ENCODE measurements at regions not wholly inside any gene's neighbourhood (a gene's known extent, or its start where the extent isn't known, plus 50 kb on each side); places are given as distances from the start of the nearest gene placed in this dataset.

DNA sequence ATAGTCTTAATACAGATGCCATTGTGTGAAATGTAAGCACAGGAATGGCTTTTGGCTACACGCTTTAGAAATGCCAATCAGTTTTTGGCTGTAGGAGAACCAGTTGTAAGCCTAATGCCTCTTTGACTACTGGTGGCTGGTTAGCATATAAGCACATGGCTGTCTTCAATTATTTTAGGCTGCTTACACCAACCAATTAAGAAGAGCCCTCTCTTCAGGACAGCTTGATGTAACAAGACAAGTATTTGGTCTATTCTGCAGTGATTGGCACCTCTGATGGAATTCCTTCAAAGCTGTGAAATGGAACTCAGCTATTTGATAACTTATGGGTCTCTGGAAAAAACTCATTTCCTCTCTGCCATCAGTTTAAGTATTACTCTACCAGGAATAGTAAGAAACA, 680.1 kb upstream of the FSHR start:
- 80 to 86% (median 85%) methylated on average over 1 of the region's 1 CpG for WGBS, 3 donors
- DNase-seq = no peak
- Histone ChIP-seq H3K27ac (no peak overlapping the region), H3K4me3 (no peak overlapping the region), H3K36me3 (no peaks in the 10 kb centered on the region), H3K27me3 (no peaks in the 10 kb centered on the region), H3K4me1 (ENCODE audit: insufficient read depth) (no peaks in the 10 kb centered on the region), H3K9me3 (no peaks in the 10 kb centered on the region)
- intact Hi-C loops (cut with DNase I) = no loop called here
- TF ChIP-seq EP300 (IDR thresholded peaks at IDR 0.05) (no peak), POLR2A (IDR thresholded peaks at IDR 0.05) (no peak)
- TF ChIP-seq, protein P1, sequence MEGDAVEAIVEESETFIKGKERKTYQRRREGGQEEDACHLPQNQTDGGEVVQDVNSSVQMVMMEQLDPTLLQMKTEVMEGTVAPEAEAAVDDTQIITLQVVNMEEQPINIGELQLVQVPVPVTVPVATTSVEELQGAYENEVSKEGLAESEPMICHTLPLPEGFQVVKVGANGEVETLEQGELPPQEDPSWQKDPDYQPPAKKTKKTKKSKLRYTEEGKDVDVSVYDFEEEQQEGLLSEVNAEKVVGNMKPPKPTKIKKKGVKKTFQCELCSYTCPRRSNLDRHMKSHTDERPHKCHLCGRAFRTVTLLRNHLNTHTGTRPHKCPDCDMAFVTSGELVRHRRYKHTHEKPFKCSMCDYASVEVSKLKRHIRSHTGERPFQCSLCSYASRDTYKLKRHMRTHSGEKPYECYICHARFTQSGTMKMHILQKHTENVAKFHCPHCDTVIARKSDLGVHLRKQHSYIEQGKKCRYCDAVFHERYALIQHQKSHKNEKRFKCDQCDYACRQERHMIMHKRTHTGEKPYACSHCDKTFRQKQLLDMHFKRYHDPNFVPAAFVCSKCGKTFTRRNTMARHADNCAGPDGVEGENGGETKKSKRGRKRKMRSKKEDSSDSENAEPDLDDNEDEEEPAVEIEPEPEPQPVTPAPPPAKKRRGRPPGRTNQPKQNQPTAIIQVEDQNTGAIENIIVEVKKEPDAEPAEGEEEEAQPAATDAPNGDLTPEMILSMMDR (IDR thresholded peaks at IDR 0.05) = no peak

DNA sequence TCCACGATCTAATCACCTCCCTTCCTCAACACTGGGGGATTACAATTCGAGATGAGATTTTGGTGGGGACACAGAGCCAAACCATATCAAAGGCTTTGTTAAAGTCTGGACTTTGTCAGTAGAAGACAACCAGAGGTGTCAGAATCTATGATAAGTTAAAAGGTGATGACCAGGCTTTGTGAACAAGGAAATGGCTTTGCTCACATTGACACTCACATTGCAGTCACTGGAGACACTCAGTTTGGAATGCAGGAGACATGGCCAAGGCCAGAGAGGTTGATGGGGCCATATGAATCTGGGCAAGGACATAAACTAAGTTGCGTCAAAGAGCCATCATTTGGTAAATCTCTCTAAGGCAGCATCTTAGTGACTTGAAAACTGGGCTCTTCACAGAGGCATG, 678.2 kb upstream of the FSHR start:
- intact Hi-C loops (cut with DNase I) = no loop called here
- Histone ChIP-seq H3K4me1 (ENCODE audit: insufficient read depth) (no peaks in the 10 kb centered on the region), H3K27ac (no peak overlapping the region), H3K4me3 (no peak overlapping the region), H3K36me3 (no peaks in the 10 kb centered on the region), H3K27me3 (no peaks in the 10 kb centered on the region), H3K9me3 (no peaks in the 10 kb centered on the region)
- WGBS, 3 donors = 70 to 78% (median 72%) methylated on average over 3 of the region's 3 CpGs
- TF ChIP-seq POLR2A (IDR thresholded peaks at IDR 0.05) (no peak), EP300 (IDR thresholded peaks at IDR 0.05) (no peak)
- TF ChIP-seq, protein P1 (IDR thresholded peaks at IDR 0.05) = no peak
- DNase-seq = no peak

DNA sequence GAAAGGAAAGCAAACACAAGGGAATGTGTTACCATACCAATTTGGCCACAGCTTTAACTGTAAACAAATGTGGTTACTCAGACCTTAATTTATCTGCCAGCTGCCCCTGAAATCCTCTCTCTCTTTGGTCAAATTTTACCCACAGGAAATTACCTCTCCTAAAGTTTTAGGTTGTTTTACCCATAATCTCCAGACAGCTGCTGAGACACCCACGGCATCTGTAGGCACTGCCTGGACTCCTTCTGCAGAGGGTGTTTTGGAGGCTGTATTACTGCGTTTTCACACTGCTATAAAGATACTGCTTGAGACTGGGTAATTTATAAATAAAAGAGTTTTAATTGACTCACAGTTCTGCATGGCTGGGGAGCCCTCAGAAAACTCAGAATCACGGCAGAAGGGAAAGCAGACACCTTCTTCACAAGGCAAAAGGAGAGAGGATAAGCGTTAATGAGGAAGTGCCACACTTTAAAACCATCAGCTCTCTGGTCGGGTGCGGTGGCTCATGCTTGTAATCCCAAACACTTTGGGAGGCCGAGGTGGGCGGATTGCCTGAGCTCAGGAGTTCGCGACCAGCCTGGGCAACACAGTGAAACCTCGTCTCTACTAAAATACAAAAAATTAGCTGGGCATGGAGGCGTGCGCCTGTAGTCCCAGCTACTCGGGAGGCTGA, 677.5 kb upstream of the FSHR start:
- no peaks in the 10 kb centered on the region for H3K36me3 ChIP-seq
- WGBS, 3 donors = 77 to 82% (median 80%) methylated on average over 14 of the region's 14 CpGs
- no peak overlapping the region for H3K4me3 ChIP-seq
- DNase-seq = no peak
- H3K9me3 ChIP-seq = no peaks in the 10 kb centered on the region
- H3K27ac ChIP-seq = no peak overlapping the region
- intact Hi-C loops (cut with DNase I) = no loop called here
- TF ChIP-seq, protein P1 (IDR thresholded peaks at IDR 0.05) = no peak
- TF ChIP-seq EP300 (IDR thresholded peaks at IDR 0.05) = no peak
- no peak for TF ChIP-seq POLR2A (IDR thresholded peaks at IDR 0.05)
- no peaks in the 10 kb centered on the region for H3K27me3 ChIP-seq
- no peaks in the 10 kb centered on the region for H3K4me1 ChIP-seq (ENCODE audit: insufficient read depth)

DNA sequence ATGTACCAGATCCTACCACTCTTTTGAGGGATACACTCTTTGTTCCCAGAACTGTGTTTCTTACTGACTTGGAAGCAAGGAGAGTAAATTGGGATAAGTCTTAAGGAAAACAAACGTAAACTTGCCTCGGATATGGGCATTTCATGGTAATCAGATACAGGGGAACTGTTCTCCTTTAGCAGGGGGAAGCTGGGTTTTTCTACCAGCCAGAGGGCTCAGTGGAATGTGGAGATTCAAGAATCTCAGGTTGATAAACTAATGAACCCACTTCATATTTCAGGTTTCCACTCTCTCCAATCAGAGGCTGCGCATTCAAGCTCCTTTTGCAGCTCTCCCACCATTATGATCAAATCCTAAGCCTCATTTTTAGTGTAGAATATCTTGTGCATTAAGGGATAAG, 676.5 kb upstream of the FSHR start:
- no peak for DNase-seq
- intact Hi-C loops (cut with DNase I) = no loop called here
- no peaks in the 10 kb centered on the region for H3K27me3 ChIP-seq
- H3K4me1 ChIP-seq (ENCODE audit: insufficient read depth) = no peaks in the 10 kb centered on the region
- TF ChIP-seq EP300 (IDR thresholded peaks at IDR 0.05) (no peak), POLR2A (IDR thresholded peaks at IDR 0.05) (no peak)
- TF ChIP-seq, protein P1 (IDR thresholded peaks at IDR 0.05) = no peak
- no peaks in the 10 kb centered on the region for H3K9me3 ChIP-seq
- H3K27ac ChIP-seq = no peak overlapping the region
- 71 to 78% (median 71%) methylated on average over 3 of the region's 3 CpGs for WGBS, 3 donors
- H3K4me3 ChIP-seq = no peak overlapping the region
- H3K36me3 ChIP-seq = no peaks in the 10 kb centered on the region

Data from ovary (tissue), 7 donors.